ENCODE measurements at regions not wholly inside any gene's neighbourhood (a gene's known extent, or its start where the extent isn't known, plus 50 kb on each side); places are given as distances from the start of the nearest gene placed in this dataset.

- TF ChIP-seq, protein P1, sequence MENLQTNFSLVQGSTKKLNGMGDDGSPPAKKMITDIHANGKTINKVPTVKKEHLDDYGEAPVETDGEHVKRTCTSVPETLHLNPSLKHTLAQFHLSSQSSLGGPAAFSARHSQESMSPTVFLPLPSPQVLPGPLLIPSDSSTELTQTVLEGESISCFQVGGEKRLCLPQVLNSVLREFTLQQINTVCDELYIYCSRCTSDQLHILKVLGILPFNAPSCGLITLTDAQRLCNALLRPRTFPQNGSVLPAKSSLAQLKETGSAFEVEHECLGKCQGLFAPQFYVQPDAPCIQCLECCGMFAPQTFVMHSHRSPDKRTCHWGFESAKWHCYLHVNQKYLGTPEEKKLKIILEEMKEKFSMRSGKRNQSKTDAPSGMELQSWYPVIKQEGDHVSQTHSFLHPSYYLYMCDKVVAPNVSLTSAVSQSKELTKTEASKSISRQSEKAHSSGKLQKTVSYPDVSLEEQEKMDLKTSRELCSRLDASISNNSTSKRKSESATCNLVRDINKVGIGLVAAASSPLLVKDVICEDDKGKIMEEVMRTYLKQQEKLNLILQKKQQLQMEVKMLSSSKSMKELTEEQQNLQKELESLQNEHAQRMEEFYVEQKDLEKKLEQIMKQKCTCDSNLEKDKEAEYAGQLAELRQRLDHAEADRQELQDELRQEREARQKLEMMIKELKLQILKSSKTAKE (IDR thresholded peaks at IDR 0.05; ENCODE audit: low read depth, poor library complexity, severe bottlenecking) = no peak
- no peak for TF ChIP-seq EZH2 (IDR thresholded peaks at IDR 0.05; ENCODE audit: borderline replicate concordance, control insufficient read depth, low read depth, low read length)
Observed at GRCh38 chr13:82772816-82773215, 1109.5 kb downstream of the SLITRK1 start (continued).

DNA sequence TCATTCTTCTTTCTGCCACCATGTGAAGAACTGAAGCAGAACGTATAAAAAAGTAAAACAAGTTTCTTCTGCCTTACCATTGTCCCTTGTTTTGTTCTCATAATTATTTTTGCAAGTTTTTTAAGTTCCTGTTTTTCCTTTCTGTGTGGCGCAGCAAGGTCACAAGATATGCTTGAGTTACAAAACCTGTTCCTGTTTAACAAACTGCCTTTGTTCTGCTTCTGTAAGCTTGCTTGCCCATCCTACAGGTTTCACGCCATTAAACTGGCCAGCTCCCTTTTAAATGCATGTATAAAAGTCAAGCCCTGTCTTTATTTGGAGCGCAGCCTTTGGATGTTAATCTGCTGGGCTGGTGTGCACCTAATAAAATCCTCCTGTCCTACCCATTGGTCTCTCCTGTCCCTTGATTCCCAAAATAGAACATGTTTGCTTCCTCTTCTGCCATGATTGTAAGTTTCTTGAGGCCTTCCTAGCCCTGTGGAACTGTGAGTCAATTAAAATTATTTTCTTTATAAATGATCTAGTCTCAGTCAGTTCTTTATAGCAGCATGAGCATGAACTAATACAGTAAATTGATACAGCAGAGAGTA is 1115.4 kb downstream of the SLITRK1 start:
- Histone ChIP-seq H3K4me2 (ENCODE audit: control insufficient read depth, insufficient read depth) (no peak overlapping the region), H3K27me3 (replicated peaks in 1 of 2; ENCODE audit: control insufficient read depth in 2 of 2, insufficient read depth in 2 of 2, low read length in 1 of 2) (no peaks in the 10 kb centered on the region), H3K9ac (ENCODE audit: control insufficient read depth, insufficient read depth, low read length) (no peak overlapping the region), H3K4me3 (no peak overlapping the region), H2AFZ (ENCODE audit: control insufficient read depth, low read depth, low read length) (no peak overlapping the region), H3K27ac (ENCODE audit: control insufficient read depth, insufficient read depth) (no peak overlapping the region), H3K36me3 (ENCODE audit: control insufficient read depth in 2 of 2, insufficient read depth in 2 of 2, low read length in 1 of 2) (no peaks in the 10 kb centered on the region), H3K9me3 (replicated peaks; ENCODE audit: control insufficient read depth, insufficient read depth, low read length) (no peaks in the 10 kb centered on the region), H3K4me1 (ENCODE audit: control insufficient read depth, insufficient read depth, low read length) (no peaks in the 10 kb centered on the region), H3K79me2 (ENCODE audit: control insufficient read depth, insufficient read depth, low read length) (no peaks in the 10 kb centered on the region), H4K20me1 (ENCODE audit: control insufficient read depth, insufficient read depth) (no peaks in the 10 kb centered on the region)
- RAD21 ChIA-PET (ENCODE audit: unreplicated experiment) = no interaction called here
- no TSS peak for BruUV-seq (replicated peaks)
- no peak for FAIRE-seq
- 12% methylated on average over 4 of the region's 4 CpGs for WGBS (ENCODE audit: insufficient coverage, insufficient replicate concordance, low lambda C conversion rate, missing lambda C conversion rate)
- intact Hi-C loops (cut with micrococcal nuclease; ENCODE audit: unreplicated experiment) = no loop called here
- SMC1A ChIA-PET (ENCODE audit: uncharacterized antibody, unreplicated experiment) = no interaction called here
- no peak; the same call in 2 of the 3 replicates for ATAC-seq
- CTCF ChIA-PET = no interaction called here
- no peak for DNase-seq (ENCODE audit: low read depth, low spot score)
- TF ChIP-seq TCF3 (IDR thresholded peaks at IDR 0.05; ENCODE audit: borderline replicate concordance, insufficient read depth, low read depth, low read length) (no peak), YY1 (IDR thresholded peaks at IDR 0.05; ENCODE audit: low read depth, low read length) (no peak), POU2F2 (IDR thresholded peaks at IDR 0.05; ENCODE audit: borderline replicate concordance, low read depth, low read length) (no peak), ZBTB11 (CRISPR knock-in tag; IDR thresholded peaks at IDR 0.05) (no peak), RCOR1 (conservative IDR thresholded peaks at IDR 0.05; ENCODE audit: low read depth, low read length) (no peak), CREM (IDR thresholded peaks at IDR 0.05; ENCODE audit: low read depth) (no peak), BCL11A (IDR thresholded peaks at IDR 0.05; ENCODE audit: low read depth, low read length) (no peak)
- TF ChIP-seq, protein P2, sequence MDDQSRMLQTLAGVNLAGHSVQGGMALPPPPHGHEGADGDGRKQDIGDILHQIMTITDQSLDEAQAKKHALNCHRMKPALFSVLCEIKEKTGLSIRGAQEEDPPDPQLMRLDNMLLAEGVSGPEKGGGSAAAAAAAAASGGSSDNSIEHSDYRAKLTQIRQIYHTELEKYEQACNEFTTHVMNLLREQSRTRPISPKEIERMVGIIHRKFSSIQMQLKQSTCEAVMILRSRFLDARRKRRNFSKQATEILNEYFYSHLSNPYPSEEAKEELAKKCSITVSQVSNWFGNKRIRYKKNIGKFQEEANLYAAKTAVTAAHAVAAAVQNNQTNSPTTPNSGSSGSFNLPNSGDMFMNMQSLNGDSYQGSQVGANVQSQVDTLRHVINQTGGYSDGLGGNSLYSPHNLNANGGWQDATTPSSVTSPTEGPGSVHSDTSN (IDR thresholded peaks at IDR 0.05; ENCODE audit: insufficient replicate concordance, low read depth, low read length) = no peak
- in situ Hi-C loops (cut with MboI) = no loop called here
- POLR2A ChIA-PET = no interaction called here

Data from GM12878 (cell line).